CD4-positive, alpha-beta T cell treated with Interleukin-10 for 1 hour (primary cell): ENCODE measurements at regions not wholly inside any gene's neighbourhood (a gene's known extent, or its start where the extent isn't known, plus 50 kb on each side); places are given as distances from the start of the nearest gene placed in this dataset.
"Not testable (repeated sequence)": the region's sequence is repeated elsewhere in the genome, so short reads cannot be mapped to it uniquely, and the experiment has no call there.

Experiments used
- DNase-seq: peaks from one replicate; pipeline ENCODE4 v3.0.0-alpha.2; 2020

DNA sequence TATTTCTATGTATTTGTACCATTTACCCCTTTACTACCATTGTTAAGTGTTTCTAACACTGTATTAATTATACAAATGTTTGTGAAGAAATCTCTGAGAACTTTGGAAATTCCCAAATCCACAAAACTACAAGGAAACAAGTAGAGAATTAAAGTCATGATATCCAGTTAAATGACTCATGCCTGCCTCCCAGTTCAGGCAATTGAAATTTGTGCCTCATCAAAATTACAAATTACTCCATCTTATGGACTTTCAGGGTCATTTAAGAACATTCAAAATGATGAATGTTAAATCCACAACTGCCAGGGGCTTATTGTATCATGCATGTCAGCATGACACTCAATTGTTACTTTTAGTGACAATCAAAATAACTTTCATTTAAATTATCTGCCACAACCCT, 282.4 kb downstream of the ZNF326 start:
- DNase-seq: no peak

GRCh38 chr1:90274376-90274775, 279.5 kb downstream of the ZNF326 start:
- no peak for DNase-seq

DNA sequence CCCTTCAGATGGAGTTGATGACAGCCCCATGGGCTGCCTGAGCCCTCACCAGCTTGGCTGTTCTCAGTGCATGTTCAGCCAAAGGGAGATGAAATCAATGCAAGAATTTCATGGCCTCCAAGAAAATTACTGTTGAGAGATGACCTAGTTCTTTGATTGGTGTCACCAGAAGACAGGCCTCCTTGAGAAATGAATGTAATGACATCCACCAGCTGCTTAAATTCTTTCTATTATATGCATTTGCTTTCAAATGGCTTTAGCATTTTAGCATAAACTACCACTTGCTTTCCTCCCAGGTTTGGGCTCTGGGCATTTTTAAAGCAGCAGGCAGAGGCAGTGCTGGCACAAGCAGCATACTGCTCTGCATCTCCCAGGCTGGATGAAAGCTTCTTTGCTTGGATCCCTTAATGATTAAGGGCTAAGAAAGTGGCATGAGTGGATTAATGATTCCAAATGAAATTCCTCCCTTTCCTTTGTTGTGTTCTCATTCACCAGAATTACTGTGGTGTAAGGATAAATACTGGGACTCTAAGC, 278.4 kb downstream of the ZNF326 start:
- no peak for DNase-seq

DNA sequence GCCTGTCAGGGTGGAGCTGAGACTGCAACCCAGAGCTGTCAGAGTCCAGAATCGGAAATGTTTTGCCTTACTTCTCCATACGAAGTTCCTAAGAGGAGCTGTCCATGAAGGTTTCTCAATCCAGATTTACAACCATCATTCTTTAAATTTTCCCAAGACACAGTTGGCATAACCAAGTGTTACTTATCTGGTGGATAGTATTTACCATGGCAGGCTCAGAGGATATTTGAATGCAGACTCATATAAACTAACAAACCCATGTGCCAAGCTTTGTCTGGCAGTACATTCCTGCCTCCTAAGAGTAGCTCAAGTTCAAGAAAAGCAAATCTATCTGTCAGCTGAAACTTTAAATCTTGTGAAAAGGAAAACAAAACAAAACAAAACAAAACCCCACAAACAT, 267.9 kb downstream of the ZNF326 start:
- DNase-seq: no peak

GRCh38 chr1:90262286-90262685, 267.4 kb downstream of the ZNF326 start:
- DNase-seq: no peak

DNA sequence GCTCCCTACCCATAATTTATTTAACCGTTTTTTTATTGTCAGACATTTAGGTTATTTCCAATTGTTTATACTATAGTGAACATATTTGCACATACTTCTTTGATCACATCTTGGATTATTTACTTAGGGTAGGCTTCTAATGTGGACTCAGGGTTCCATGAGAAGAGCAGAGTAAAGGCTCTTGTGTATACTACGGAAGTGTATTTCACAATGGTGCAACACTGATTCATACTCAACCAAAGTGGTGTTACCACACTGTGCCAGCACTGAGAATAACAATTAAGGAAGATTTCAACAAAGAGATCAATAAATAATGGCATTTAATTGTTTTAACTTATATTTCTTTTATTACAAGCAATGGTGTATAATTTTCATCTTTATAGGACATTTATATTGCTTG, 251.2 kb downstream of the ZNF326 start:
- no peak for DNase-seq

- no peak for DNase-seq
Observed at GRCh38 chr1:90236493-90236892, 241.6 kb downstream of the ZNF326 start.

GRCh38 chr1:90223401-90223800, 228.5 kb downstream of the ZNF326 start:
- no peak for DNase-seq

- DNase-seq: no peak
Observed at GRCh38 chr1:90220941-90221693, 226.2 kb downstream of the ZNF326 start.

- no peak for DNase-seq
Observed at GRCh38 chr1:90220496-90220895, 225.6 kb downstream of the ZNF326 start.

- DNase-seq: not testable (repeated sequence)
Observed at GRCh38 chr1:90219166-90219871, 224.4 kb downstream of the ZNF326 start.

GRCh38 chr1:90210633-90211491, 216.0 kb downstream of the ZNF326 start:
- no peak for DNase-seq

- no peak for DNase-seq
Observed at GRCh38 chr1:90208949-90209348, 214.0 kb downstream of the ZNF326 start.

DNA sequence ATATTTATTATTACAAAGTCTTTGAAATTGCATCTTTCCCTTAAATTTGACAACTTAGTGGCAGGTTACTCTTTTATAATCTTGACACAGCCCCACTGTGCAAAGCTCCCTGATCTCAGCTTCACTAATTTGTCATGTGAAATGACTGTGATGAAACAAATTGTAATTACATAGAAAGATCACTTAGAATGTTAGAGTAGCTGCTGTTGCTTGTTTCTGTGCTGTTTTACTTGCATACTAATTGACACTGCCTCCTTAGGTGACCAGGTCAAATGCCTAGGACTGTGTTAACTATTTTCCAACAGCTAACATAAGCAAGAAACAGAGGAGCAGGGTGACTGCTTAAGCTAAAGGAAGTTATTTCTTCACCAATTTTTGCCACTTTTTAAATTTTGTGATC, 211.3 kb downstream of the ZNF326 start:
- DNase-seq: no peak

DNA sequence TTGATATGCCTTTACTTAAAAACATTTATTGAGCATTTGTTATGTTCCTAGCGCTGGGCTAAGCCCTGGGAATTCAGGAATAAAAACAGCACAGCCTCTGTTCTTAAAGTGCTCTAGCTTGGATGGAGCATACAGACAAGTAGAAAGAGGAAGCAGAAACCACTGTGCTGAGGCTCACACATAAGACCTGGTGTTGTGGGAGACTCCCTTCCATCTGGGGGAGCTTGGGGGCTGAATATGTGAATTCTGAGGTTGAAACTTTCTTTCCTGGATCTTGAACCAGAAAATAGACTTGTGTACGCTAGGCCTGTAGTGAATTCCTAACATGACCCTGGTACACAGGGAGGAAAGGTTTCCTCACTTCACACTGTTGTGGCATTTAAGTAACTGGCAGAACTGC, 209.9 kb downstream of the ZNF326 start:
- no peak for DNase-seq

DNA sequence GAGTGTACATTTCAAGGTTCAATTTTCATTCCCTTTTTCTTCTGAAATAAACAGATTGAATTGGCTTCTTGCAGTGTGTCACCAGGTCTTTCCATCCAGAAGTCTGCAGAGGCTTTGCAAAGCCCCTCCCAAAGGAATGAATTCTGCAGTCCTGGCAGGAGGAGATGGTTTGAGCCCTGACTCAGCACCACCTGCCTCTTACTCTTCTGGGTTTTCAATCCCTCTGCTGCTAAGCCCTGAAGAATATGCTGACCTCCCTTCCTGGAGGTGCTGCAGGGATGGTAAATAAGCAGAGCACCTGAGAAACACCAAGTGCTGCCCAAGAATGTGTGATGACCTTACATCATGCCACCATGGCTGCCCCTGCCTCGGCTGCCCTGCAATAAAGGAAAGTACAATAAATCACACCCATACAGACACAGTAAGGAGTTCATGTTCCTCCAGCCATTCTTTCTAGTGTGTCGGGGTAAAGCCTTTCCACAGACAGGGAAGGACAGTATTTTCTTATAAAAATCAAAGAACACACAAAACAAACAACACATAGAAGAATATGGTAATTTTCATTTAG, 209.2 kb downstream of the ZNF326 start:
- no peak for DNase-seq

- no peak for DNase-seq
Observed at GRCh38 chr1:90201467-90202358, 206.8 kb downstream of the ZNF326 start.

DNA sequence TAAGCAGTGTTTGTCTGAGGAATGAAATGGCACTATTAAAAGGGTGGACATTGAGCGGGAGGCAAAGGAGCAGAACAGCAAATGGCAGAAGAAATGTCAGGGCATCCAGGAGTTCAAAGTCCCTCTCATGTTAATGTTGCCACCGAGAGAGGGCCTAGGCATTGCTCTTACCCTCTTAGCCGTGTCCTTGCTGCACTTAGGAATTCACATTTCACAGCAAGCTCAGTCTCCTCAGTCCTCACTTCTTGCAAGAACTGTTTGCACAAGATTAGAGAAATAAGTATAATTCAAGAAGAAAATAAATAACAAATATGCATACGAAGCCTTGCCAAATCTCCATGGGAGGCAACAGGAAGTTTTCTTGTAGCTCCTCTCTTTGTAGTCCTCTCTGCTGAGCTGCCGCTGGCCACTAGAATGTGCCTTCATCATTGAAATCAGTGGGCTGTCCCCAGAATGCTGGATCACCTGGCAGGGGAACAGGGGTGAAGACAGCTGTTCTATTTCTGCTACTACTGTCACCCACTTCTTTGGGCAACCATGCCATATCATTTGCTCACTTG, 205.8 kb downstream of the ZNF326 start:
- DNase-seq: no peak

- no peak for DNase-seq
Observed at GRCh38 chr1:90198616-90199332, 203.9 kb downstream of the ZNF326 start.

- no peak for DNase-seq
Observed at GRCh38 chr1:90193116-90193515, 198.2 kb downstream of the ZNF326 start.

- DNase-seq: no peak
Observed at GRCh38 chr1:90192408-90192807, 197.5 kb downstream of the ZNF326 start.
